GM18511 (cell line): ENCODE measurements at regions not wholly inside any gene's neighbourhood (a gene's known extent, or its start where the extent isn't known, plus 50 kb on each side); places are given as distances from the start of the nearest gene placed in this dataset.

Experiments
- ATAC-seq: cut with Tn5 transposase; IDR thresholded peaks from one replicate; pipeline ENCODE4 v1.9.1; 2021; ENCODE audit warnings: mild to moderate bottlenecking, moderate library complexity; ENCODE audit not compliant: unreplicated experiment

GRCh38 chr14:28059254-28059653 is 707.3 kb upstream of the FOXG1 start:
- no peak for ATAC-seq

- ATAC-seq: no peak
Observed at GRCh38 chr14:28061006-28061405, 705.6 kb upstream of the FOXG1 start.

GRCh38 chr14:28077021-28077420 is 689.6 kb upstream of the FOXG1 start:
- ATAC-seq: no peak

- ATAC-seq: no peak
Observed at GRCh38 chr14:28083389-28083788, 683.2 kb upstream of the FOXG1 start.

- ATAC-seq: no peak
Observed at GRCh38 chr14:28088125-28088524, 678.5 kb upstream of the FOXG1 start.

GRCh38 chr14:28097585-28097984 is 669.0 kb upstream of the FOXG1 start:
- ATAC-seq: no peak

GRCh38 chr14:28098856-28099255 is 667.7 kb upstream of the FOXG1 start:
- ATAC-seq: no peak

GRCh38 chr14:28102001-28102400 is 664.6 kb upstream of the FOXG1 start:
- no peak for ATAC-seq

GRCh38 chr14:28102814-28103213 is 663.8 kb upstream of the FOXG1 start:
- no peak for ATAC-seq

- no peak for ATAC-seq
Observed at GRCh38 chr14:28113311-28113710, 653.3 kb upstream of the FOXG1 start.

GRCh38 chr14:28116716-28117115 is 649.9 kb upstream of the FOXG1 start:
- no peak for ATAC-seq

- ATAC-seq: no peak
Observed at GRCh38 chr14:28119849-28120248, 646.7 kb upstream of the FOXG1 start.

GRCh38 chr14:28120391-28120790 is 646.2 kb upstream of the FOXG1 start:
- ATAC-seq: no peak

GRCh38 chr14:28121512-28122297 is 644.9 kb upstream of the FOXG1 start:
- no peak for ATAC-seq

- no peak for ATAC-seq
Observed at GRCh38 chr14:28130610-28131284, 635.8 kb upstream of the FOXG1 start.

GRCh38 chr14:28138341-28138740 is 628.2 kb upstream of the FOXG1 start:
- ATAC-seq: no peak

- ATAC-seq: no peak
Observed at GRCh38 chr14:28141662-28142061, 624.9 kb upstream of the FOXG1 start.

GRCh38 chr14:28142400-28143015 is 624.1 kb upstream of the FOXG1 start:
- ATAC-seq: no peak

- ATAC-seq: no peak
Observed at GRCh38 chr14:28143316-28143715, 623.3 kb upstream of the FOXG1 start.

GRCh38 chr14:28151926-28152325 is 614.7 kb upstream of the FOXG1 start:
- ATAC-seq: no peak

- no peak for ATAC-seq
Observed at GRCh38 chr14:28152453-28153044, 614.0 kb upstream of the FOXG1 start.
